ENCODE measurements at regions not wholly inside any gene's neighbourhood (a gene's known extent, or its start where the extent isn't known, plus 50 kb on each side); places are given as distances from the start of the nearest gene placed in this dataset.

GRCh38 chr7:20504060-20504459, 111.4 kb upstream of the ABCB5 start:
- H3F3A ChIP-seq (replicated peaks; ENCODE audit: low read depth): no peaks in the 10 kb centered on the region
- peak; percentile 54 for ATAC-seq
- H3K9me2 ChIP-seq (ENCODE audit: insufficient read depth): peaks cover 4% of the 10 kb centered on the region; the same call in 1 of the 2 replicates
- no peak overlapping the region for H3K4me2 ChIP-seq
- H3K27ac ChIP-seq (ENCODE audit: low read depth): no peak overlapping the region
- H3K4me3 ChIP-seq: no peak overlapping the region
- no peak overlapping the region for H3K4me3 Mint-ChIP-seq
- no peaks in the 10 kb centered on the region for H3K36me3 ChIP-seq (ENCODE audit: insufficient read depth)
- peak; percentile 31 for DNase-seq (ENCODE audit: low spot score)
- H3K27ac Mint-ChIP-seq: no peak overlapping the region
- no peaks in the 10 kb centered on the region for H4K20me1 ChIP-seq (replicated peaks; ENCODE audit: insufficient read depth)
- no peaks in the 10 kb centered on the region for H3K4me1 ChIP-seq (ENCODE audit: insufficient read depth)
- H3K79me2 ChIP-seq (replicated peaks; ENCODE audit: insufficient read depth): no peaks in the 10 kb centered on the region
- H3K27me3 Mint-ChIP-seq (ENCODE audit: insufficient read depth, low read depth, poor library complexity): peaks cover 2% of the 10 kb centered on the region
- no peaks in the 10 kb centered on the region for H3K27me3 ChIP-seq (ENCODE audit: insufficient read depth)
- peaks cover 14% of the 10 kb centered on the region; the same call in 2 of the 3 replicates for H3K9me3 Mint-ChIP-seq
- H3K36me3 Mint-ChIP-seq (ENCODE audit: low read depth): 0 out of 3 replicates have a peak, but pooled peaks cover 3% of the 10 kb centered on the region
- 0 out of 3 replicates have a peak, but pooled peaks cover 2% of the 10 kb centered on the region for H3K4me1 Mint-ChIP-seq
- no peak for TF ChIP-seq JUNB (IDR thresholded peaks at IDR 0.05; ENCODE audit: unreplicated experiment)
- TF ChIP-seq ZNF114 (CRISPR knock-in tag; IDR thresholded peaks at IDR 0.05): no peak
- no peak for TF ChIP-seq ZNF331 (CRISPR knock-in tag; IDR thresholded peaks at IDR 0.05; ENCODE audit: low read depth)
- TF ChIP-seq EZH2 (IDR thresholded peaks at IDR 0.05; ENCODE audit: low read depth, unreplicated experiment): no peak
- TF ChIP-seq CREB1 (CRISPR knock-in tag; IDR thresholded peaks at IDR 0.05; ENCODE audit: low read depth): no peak
- TF ChIP-seq, protein P1, sequence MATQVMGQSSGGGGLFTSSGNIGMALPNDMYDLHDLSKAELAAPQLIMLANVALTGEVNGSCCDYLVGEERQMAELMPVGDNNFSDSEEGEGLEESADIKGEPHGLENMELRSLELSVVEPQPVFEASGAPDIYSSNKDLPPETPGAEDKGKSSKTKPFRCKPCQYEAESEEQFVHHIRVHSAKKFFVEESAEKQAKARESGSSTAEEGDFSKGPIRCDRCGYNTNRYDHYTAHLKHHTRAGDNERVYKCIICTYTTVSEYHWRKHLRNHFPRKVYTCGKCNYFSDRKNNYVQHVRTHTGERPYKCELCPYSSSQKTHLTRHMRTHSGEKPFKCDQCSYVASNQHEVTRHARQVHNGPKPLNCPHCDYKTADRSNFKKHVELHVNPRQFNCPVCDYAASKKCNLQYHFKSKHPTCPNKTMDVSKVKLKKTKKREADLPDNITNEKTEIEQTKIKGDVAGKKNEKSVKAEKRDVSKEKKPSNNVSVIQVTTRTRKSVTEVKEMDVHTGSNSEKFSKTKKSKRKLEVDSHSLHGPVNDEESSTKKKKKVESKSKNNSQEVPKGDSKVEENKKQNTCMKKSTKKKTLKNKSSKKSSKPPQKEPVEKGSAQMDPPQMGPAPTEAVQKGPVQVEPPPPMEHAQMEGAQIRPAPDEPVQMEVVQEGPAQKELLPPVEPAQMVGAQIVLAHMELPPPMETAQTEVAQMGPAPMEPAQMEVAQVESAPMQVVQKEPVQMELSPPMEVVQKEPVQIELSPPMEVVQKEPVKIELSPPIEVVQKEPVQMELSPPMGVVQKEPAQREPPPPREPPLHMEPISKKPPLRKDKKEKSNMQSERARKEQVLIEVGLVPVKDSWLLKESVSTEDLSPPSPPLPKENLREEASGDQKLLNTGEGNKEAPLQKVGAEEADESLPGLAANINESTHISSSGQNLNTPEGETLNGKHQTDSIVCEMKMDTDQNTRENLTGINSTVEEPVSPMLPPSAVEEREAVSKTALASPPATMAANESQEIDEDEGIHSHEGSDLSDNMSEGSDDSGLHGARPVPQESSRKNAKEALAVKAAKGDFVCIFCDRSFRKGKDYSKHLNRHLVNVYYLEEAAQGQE (IDR thresholded peaks at IDR 0.05; ENCODE audit: unreplicated experiment): no peak
- no peak for TF ChIP-seq STAT1 (IDR thresholded peaks at IDR 0.05; ENCODE audit: unreplicated experiment)
- TF ChIP-seq EZH2phosphoT487 (IDR thresholded peaks at IDR 0.05; ENCODE audit: unreplicated experiment): no peak
- TF ChIP-seq NANOG (IDR thresholded peaks at IDR 0.05; ENCODE audit: borderline replicate concordance): no peak
- TF ChIP-seq, protein P2, sequence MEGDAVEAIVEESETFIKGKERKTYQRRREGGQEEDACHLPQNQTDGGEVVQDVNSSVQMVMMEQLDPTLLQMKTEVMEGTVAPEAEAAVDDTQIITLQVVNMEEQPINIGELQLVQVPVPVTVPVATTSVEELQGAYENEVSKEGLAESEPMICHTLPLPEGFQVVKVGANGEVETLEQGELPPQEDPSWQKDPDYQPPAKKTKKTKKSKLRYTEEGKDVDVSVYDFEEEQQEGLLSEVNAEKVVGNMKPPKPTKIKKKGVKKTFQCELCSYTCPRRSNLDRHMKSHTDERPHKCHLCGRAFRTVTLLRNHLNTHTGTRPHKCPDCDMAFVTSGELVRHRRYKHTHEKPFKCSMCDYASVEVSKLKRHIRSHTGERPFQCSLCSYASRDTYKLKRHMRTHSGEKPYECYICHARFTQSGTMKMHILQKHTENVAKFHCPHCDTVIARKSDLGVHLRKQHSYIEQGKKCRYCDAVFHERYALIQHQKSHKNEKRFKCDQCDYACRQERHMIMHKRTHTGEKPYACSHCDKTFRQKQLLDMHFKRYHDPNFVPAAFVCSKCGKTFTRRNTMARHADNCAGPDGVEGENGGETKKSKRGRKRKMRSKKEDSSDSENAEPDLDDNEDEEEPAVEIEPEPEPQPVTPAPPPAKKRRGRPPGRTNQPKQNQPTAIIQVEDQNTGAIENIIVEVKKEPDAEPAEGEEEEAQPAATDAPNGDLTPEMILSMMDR (conservative IDR thresholded peaks at IDR 0.05; ENCODE audit: low read depth in 2 of 2): no peak
- TF ChIP-seq, protein P3, sequence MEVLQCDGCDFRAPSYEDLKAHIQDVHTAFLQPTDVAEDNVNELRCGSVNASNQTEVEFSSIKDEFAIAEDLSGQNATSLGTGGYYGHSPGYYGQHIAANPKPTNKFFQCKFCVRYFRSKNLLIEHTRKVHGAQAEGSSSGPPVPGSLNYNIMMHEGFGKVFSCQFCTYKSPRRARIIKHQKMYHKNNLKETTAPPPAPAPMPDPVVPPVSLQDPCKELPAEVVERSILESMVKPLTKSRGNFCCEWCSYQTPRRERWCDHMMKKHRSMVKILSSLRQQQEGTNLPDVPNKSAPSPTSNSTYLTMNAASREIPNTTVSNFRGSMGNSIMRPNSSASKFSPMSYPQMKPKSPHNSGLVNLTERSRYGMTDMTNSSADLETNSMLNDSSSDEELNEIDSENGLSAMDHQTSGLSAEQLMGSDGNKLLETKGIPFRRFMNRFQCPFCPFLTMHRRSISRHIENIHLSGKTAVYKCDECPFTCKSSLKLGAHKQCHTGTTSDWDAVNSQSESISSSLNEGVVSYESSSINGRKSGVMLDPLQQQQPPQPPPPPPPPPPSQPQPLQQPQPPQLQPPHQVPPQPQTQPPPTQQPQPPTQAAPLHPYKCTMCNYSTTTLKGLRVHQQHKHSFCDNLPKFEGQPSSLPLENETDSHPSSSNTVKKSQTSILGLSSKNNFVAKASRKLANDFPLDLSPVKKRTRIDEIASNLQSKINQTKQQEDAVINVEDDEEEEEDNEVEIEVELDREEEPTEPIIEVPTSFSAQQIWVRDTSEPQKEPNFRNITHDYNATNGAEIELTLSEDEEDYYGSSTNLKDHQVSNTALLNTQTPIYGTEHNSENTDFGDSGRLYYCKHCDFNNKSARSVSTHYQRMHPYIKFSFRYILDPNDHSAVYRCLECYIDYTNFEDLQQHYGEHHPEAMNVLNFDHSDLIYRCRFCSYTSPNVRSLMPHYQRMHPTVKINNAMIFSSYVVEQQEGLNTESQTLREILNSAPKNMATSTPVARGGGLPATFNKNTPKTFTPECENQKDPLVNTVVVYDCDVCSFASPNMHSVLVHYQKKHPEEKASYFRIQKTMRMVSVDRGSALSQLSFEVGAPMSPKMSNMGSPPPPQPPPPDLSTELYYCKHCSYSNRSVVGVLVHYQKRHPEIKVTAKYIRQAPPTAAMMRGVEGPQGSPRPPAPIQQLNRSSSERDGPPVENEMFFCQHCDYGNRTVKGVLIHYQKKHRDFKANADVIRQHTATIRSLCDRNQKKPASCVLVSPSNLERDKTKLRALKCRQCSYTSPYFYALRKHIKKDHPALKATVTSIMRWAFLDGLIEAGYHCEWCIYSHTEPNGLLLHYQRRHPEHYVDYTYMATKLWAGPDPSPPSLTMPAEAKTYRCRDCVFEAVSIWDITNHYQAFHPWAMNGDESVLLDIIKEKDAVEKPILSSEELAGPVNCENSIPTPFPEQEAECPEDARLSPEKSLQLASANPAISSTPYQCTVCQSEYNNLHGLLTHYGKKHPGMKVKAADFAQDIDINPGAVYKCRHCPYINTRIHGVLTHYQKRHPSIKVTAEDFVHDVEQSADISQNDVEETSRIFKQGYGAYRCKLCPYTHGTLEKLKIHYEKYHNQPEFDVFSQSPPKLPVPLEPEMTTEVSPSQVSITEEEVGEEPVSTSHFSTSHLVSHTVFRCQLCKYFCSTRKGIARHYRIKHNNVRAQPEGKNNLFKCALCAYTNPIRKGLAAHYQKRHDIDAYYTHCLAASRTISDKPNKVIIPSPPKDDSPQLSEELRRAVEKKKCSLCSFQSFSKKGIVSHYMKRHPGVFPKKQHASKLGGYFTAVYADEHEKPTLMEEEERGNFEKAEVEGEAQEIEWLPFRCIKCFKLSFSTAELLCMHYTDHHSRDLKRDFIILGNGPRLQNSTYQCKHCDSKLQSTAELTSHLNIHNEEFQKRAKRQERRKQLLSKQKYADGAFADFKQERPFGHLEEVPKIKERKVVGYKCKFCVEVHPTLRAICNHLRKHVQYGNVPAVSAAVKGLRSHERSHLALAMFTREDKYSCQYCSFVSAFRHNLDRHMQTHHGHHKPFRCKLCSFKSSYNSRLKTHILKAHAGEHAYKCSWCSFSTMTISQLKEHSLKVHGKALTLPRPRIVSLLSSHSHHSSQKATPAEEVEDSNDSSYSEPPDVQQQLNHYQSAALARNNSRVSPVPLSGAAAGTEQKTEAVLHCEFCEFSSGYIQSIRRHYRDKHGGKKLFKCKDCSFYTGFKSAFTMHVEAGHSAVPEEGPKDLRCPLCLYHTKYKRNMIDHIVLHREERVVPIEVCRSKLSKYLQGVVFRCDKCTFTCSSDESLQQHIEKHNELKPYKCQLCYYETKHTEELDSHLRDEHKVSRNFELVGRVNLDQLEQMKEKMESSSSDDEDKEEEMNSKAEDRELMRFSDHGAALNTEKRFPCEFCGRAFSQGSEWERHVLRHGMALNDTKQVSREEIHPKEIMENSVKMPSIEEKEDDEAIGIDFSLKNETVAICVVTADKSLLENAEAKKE (CRISPR knock-in tag; IDR thresholded peaks at IDR 0.05): no peak
- TF ChIP-seq ETS1 (IDR thresholded peaks at IDR 0.05): no peak
- no peak for TF ChIP-seq POLR2AphosphoS5 (IDR thresholded peaks at IDR 0.05; ENCODE audit: low read depth)
- no peak overlapping the region for H2AFZ ChIP-seq
